Ovary (tissue), 1 donor: ENCODE measurements at regions not wholly inside any gene's neighbourhood (a gene's known extent, or its start where the extent isn't known, plus 50 kb on each side); places are given as distances from the start of the nearest gene placed in this dataset.

Experiments used
- EP300 ChIP-seq: sonication (generic); formaldehyde crosslinking; IDR thresholded peaks from one replicate; pipeline ENCODE4 v1.6.1; 2017; ENCODE audit warnings: antibody characterized with exemption
- POLR2A ChIP-seq: fragments of 450-650 bp; IDR thresholded peaks from one replicate; pipeline ENCODE4 v1.6.1; 2017; ENCODE audit warnings: antibody characterized with exemption, mild to moderate bottlenecking, moderate library complexity

- TF ChIP-seq EP300 (no peak), POLR2A (no peak)
Observed at GRCh38 chr1:80624682-80625081, 1176.1 kb upstream of the ADGRL2 start.
